ENCODE measurements at regions not wholly inside any gene's neighbourhood (a gene's known extent, or its start where the extent isn't known, plus 50 kb on each side); places are given as distances from the start of the nearest gene placed in this dataset.
"Not testable (repeated sequence)": the region's sequence is repeated elsewhere in the genome, so short reads cannot be mapped to it uniquely, and the experiment has no call there.

GRCh38 chrX:65891817-65892216, 148.1 kb downstream of the VSIG4 start:
- intact Hi-C loops (cut with DNase I); DNase-seq; ATAC-seq: not testable (repeated sequence)

GRCh38 chrX:65888150-65888549, 151.7 kb downstream of the VSIG4 start:
- intact Hi-C loops (cut with DNase I); DNase-seq: not testable (repeated sequence)

GRCh38 chrX:65883556-65883955, 156.3 kb downstream of the VSIG4 start:
- DNase-seq, result no peak
- ATAC-seq, result no peak
- intact Hi-C loops (cut with DNase I), result no loop called here

More at GRCh38 chrX:65888150-65888549, 151.7 kb downstream of the VSIG4 start:
- not testable (repeated sequence) for ATAC-seq

DNA sequence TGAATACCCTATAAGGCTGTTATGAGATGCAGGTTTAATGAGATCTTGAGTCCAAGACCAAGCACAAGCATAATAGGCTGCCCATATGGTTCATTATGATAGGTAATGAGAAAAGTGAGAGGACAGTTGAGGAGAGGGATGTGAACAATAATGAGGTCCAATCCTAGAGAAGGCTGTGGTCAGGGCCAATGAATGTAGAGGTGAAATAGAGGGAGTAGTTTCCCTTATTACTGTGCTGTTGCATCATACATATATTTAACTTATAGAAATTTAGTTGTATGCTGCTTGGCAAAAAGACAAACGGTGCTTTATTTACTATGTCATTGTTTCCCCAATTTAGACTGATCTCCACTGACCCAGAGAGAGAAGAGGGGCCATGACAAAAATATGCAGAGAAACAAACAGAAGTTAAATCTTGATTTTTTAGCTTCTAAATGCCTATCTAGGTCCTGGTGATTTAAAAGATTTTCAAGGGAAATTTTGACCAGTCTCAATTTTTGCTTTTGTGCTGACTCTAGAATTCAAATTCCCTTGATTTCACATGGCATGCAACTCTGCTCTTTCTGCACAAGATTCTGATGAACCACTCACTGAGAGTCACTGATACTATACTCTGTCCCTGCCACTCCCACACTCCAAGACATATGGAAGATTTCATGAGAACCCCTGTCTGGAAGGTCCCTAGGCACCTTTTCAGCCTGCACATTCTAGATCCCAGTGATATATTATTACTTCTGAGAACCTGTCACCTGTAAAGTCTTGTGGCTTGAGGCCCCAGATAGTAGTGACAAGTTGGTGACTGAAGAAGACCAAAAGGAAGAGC, 159.7 kb downstream of the VSIG4 start:
- no peak for ATAC-seq
- intact Hi-C loops (cut with DNase I), result no loop called here
- DNase-seq, result no peak

DNA sequence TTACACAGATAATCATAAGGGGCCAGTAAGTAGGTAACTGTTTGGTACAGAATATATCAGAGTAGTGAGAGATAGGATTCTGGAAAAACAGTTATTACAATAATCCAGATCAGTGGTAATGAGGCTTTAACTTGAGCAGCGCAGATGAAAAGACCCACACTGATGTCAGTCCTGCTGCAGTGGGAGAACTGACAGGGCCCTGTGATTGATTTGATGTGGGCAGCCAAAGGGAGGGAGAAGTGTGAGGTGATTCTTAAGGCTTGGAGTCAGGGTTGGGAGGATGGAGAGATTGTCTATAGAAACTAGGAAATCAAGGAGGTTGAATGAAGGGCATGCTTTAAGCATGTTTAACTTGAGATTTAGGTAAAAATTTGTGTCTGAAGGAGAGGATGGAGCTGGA, 161.4 kb downstream of the VSIG4 start:
- no peak for DNase-seq
- intact Hi-C loops (cut with DNase I), result no loop called here

DNA sequence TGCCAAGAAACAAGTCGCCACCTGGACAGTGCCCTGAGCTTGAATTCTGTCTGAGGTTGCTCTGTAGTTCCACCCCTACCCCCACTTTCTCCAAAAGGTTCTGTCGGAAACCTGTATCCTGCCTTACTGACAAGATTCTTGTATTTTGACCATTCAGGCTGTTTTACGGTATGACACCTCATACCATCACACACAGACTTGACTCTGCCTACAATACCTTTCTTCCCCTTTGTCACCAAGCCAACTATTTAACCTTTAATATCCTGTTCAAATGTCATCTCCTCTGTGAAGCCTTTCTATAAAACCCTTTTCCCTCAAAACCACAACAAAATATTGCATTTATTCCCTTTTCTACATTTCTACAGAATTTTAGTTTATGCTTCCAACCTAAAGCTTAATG, 161.9 kb downstream of the VSIG4 start:
- intact Hi-C loops (cut with DNase I), result no loop called here
- no peak for ATAC-seq

More for the DNA sequence above, 161.4 kb downstream of the VSIG4 start:
- no peak for ATAC-seq

GRCh38 chrX:65875614-65876013, 164.3 kb downstream of the VSIG4 start:
- DNase-seq; intact Hi-C loops (cut with DNase I); ATAC-seq: not testable (repeated sequence)

More for the DNA sequence above, 161.9 kb downstream of the VSIG4 start:
- no peak for DNase-seq

- intact Hi-C loops (cut with DNase I), result no loop called here
- DNase-seq (no peak), ATAC-seq (no peak)
Measured at GRCh38 chrX:65874765-65875164, 165.1 kb downstream of the VSIG4 start.

- intact Hi-C loops (cut with DNase I), result no loop called here
- DNase-seq (no peak), ATAC-seq (no peak)
Measured at GRCh38 chrX:65874110-65874509, 165.8 kb downstream of the VSIG4 start.

GRCh38 chrX:65873385-65873784, 166.5 kb downstream of the VSIG4 start:
- ATAC-seq, result no peak
- intact Hi-C loops (cut with DNase I), result no loop called here
- no peak for DNase-seq

DNA sequence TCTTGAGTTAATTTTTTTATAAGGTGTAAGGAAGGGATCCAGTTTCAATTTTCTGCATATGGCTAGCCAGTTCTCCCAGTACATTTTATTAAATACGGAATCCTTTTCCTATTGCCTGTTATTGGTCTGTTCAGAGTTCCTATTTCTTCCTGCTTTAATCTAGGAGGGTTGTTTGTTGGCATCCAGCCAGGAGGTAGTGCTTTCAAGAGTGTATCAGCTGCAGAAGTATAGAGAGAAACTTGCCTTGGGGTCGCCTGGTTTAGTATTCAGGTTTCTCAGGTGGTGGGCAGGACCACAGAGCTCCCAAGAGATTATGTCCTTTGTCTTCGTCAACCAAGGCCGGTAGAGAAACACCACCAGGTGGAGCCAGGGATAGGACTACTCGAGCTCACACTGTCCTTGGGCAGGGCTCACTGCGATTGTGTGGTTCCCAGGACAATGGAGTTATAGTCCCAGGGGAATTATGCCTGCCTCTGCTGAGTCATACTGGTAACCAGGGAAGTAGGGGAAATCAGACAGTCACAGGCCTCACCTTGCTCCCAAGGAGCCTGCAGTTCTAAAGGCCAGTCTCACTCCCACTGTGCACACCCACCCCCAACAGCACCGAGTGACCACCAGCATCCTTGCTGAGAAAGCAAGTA, 168.1 kb downstream of the VSIG4 start:
- intact Hi-C loops (cut with DNase I), result no loop called here
- ATAC-seq (no peak), DNase-seq (no peak)

- ATAC-seq; intact Hi-C loops (cut with DNase I); DNase-seq: not testable (repeated sequence)
Measured at GRCh38 chrX:65870544-65870943, 169.3 kb downstream of the VSIG4 start.

- ATAC-seq, result no peak
- intact Hi-C loops (cut with DNase I), result no loop called here
- no peak for DNase-seq
Measured at GRCh38 chrX:65866773-65867172, 173.1 kb downstream of the VSIG4 start.

- DNase-seq, result no peak
- intact Hi-C loops (cut with DNase I), result no loop called here
- ATAC-seq, result no peak
Measured at GRCh38 chrX:65866146-65866545, 173.7 kb downstream of the VSIG4 start.

DNA sequence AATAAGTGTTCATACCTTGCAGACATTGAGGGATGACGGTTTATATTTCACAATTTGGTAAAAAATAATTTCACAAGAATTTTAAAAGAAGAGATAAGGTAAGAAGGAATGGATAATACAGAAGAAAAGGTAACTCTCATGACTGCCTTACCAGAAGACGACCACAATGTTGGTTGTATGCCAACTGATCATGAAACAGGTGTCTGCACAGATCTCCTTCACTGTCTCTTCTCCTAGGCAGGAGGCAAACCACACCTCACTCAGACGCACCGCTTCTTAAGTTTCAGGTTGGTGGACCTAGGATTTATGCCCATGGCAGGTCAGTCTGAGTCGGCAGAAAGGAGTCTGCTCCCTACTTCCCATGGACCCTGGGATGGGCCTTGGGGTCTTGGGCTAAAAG, 177.2 kb downstream of the VSIG4 start:
- intact Hi-C loops (cut with DNase I), result no loop called here
- DNase-seq, result no peak
- ATAC-seq, result no peak

DNA sequence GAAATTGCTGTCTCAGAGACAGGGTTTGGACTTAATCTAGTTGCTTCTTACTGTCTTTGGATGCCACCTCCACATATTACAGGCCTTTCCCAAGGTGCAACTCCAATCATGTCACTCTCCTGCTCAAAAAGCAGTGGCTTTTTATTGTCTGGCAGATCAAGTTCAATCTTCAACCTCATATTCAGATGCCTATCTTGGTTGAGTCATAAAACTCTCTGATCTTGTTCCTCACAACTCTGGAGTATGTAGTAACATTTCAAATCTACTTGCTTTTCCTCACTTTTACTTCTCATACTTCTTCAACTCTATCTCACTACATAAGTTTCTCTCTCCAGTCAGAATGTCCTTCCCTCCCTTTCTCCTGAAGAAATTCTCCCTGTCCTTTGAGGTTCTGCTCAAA, 180.6 kb downstream of the VSIG4 start:
- DNase-seq (no peak), ATAC-seq (no peak)
- intact Hi-C loops (cut with DNase I), result no loop called here

DNA sequence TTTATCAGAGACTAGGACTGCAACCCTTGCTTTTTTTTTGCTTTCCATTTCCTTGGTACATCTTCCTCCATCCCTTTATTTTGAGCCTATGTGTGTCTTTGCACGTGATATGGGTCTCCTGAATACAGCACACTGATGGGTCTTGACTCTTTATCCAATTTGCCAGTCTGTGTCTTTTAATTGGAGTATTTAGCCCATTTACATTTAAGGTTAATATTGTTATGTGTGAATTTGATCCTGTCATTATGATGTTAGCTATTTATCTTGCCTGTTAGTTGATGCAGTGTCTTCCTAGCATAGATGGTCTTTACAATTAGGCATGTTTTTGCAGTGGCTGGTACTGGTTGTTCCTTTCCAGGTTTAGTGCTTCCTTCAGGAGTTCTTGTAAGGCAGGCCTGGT, 185.4 kb downstream of the VSIG4 start:
- DNase-seq; ATAC-seq; intact Hi-C loops (cut with DNase I): not testable (repeated sequence)

DNA sequence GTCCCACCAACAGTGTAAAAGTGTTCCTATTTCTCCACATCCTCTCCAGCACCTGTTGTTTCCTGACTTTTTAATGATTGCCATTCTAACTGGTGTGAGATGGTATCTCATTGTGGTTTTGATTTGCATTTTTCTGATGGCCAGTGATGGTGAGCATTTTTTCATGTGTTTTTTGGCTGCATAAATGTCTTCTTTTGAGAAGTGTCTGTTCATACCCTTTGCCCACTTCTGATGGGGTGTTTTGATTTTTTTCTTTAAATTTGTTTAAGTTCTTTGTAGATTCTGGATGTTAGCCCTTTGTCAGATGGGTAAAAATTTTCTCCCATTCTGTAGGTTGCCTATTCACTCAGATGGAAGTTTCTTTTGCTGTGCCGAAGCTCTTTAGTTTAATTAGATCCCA, 183.9 kb downstream of the MSN start:
- ATAC-seq; DNase-seq; intact Hi-C loops (cut with DNase I): not testable (repeated sequence)

DNA sequence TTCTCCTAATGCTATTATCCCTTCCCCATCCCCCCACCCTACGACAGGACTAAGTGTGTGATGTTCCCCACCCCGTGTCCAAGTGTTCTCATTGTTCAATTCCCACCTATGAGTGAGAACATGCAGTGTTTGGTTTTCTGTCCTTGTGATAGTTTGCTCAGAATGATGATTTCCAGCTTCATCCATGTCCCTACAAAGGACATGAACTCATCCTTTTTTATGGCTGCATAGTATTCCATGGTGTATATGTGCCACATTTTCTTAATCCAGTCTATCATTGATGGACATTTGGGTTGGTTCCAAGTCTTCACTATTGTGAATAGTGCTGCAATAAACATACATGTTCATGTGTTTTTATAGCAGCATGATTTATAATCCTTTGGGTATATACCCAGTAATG, 183.4 kb downstream of the MSN start:
- DNase-seq; intact Hi-C loops (cut with DNase I); ATAC-seq: not testable (repeated sequence)

DNA sequence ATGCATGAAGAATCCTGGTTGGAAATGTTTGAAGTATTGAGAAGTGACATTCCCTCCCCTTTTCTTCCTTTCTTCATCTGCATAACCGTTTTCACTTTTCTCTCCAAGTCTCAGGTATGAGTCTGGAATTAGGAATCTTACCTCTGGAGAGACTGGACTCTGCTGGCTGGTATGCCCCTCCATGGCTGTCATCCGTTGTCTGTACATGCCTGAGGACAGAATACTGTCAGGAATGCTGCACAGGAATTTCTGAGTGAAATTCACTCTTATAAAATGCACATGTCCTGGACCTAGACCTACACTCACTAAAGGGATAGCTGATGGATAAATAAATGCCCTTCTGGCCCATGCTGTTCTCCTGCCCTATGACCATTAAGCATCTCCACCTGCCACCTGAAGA, 179.5 kb downstream of the MSN start:
- intact Hi-C loops (cut with DNase I), result no loop called here

DNA sequence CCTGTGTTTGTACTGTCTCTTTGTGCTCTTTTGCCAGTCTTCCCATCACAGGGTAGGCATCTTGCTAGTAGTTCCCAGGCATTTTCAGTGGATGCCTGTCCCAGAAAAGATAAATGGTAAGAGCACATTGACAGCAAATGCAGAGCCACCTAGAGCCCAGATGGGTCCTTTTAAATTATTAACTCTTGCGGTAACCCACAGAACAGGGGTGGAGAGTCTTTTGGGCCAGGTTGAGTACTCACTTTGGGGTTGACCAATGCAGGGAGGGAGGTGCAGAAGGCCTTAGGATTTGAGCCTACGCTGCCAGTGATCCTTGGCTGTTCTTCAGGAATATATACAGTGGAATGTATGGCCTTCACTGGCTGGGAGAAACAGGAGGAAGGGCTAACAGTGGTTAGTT, 173.8 kb downstream of the MSN start:
- DNase-seq, result no peak
- ATAC-seq, result no peak
- intact Hi-C loops (cut with DNase I), result no loop called here

More for the DNA sequence above, 179.5 kb downstream of the MSN start:
- ATAC-seq, result no peak
- DNase-seq, result no peak
